GM12874 (cell line): ENCODE measurements at regions not wholly inside any gene's neighbourhood (a gene's known extent, or its start where the extent isn't known, plus 50 kb on each side); places are given as distances from the start of the nearest gene placed in this dataset.

Source experiments
- TF ChIP-seq, protein P1 (sequence below): IDR thresholded peaks from 2 replicates; pipeline ENCODE4 v1.5.1; 2011; ENCODE audit warnings: low read depth, mild to moderate bottlenecking, control low read depth, low read length, moderate library complexity; ENCODE audit not compliant: insufficient read depth

DNA sequence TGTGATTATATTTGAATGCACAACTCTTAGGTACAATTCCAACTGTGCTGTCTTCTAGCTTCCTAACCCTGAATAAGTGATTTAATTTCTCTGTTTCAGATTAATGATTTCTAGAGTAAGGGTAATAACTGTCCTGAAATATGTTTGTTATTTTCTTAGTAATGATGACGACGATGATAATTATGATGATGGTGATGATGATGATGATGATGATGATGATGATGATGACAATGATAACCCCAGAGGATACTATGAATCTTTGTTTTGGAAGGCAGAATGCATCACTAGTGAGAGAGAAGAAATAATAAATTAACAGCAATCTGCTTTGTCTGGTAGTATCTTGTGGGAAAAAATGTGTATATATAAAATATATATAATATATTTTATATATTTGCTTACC is 317.1 kb upstream of the CDH8 start:
- TF ChIP-seq, protein P1, sequence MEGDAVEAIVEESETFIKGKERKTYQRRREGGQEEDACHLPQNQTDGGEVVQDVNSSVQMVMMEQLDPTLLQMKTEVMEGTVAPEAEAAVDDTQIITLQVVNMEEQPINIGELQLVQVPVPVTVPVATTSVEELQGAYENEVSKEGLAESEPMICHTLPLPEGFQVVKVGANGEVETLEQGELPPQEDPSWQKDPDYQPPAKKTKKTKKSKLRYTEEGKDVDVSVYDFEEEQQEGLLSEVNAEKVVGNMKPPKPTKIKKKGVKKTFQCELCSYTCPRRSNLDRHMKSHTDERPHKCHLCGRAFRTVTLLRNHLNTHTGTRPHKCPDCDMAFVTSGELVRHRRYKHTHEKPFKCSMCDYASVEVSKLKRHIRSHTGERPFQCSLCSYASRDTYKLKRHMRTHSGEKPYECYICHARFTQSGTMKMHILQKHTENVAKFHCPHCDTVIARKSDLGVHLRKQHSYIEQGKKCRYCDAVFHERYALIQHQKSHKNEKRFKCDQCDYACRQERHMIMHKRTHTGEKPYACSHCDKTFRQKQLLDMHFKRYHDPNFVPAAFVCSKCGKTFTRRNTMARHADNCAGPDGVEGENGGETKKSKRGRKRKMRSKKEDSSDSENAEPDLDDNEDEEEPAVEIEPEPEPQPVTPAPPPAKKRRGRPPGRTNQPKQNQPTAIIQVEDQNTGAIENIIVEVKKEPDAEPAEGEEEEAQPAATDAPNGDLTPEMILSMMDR = no peak

GRCh38 chr16:62342216-62342615 is 306.0 kb upstream of the CDH8 start:
- TF ChIP-seq, protein P1 = no peak

DNA sequence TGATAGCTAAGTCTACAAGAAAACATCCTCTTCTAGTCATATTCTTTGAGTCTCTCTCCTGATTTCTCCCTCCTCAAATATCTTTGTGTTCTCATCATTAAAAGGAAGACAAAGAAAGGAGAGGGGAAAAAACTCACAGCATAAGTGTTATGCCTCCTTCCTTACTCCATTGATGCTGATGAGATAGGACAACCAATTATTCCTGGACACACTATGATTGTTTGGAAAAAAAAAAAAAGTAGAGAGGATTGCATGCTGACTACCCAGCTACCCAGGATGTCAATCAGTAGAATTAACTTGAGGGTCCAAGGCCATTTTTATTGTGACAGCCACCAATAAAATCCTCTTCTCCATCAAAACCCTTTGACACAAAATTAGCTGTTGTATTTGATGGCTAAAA is 299.1 kb upstream of the CDH8 start:
- TF ChIP-seq, protein P1 = no peak

GRCh38 chr16:62321606-62322005 is 285.4 kb upstream of the CDH8 start:
- TF ChIP-seq, protein P1 = no peak

DNA sequence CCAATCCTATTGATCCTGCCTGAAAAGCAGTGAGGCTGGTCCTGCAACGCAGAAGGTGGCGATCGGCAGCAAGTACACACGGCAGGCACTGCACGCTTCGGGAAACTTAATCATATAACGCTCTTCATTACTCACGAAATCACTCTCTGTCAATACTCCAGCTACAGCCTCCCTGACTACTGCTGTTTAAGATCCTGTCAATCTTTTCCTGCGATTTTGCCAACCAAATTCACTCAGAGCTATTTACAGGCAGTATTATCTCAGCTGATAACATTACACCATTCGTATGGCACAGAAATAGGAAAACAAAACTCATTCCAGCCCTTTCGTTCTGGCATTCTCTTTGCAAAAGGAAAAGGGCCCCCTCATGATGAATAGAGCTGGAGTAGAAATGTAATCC is 262.4 kb upstream of the CDH8 start:
- TF ChIP-seq, protein P1 = no peak

- TF ChIP-seq, protein P1 = no peak
Measured at GRCh38 chr16:62294213-62294972, 258.2 kb upstream of the CDH8 start.

- TF ChIP-seq, protein P1 = no peak
Measured at GRCh38 chr16:62288990-62289629, 252.9 kb upstream of the CDH8 start.
